HG03460 (cell line): ENCODE measurements at regions not wholly inside any gene's neighbourhood (a gene's known extent, or its start where the extent isn't known, plus 50 kb on each side); places are given as distances from the start of the nearest gene placed in this dataset.

ENCODE experiments used
- ATAC-seq: cut with Tn5 transposase; IDR thresholded peaks from one replicate; pipeline ENCODE4 v1.9.1; 2021; ENCODE audit not compliant: unreplicated experiment

GRCh38 chr2:30046979-30047378 is 99.8 kb upstream of the YPEL5 start:
- ATAC-seq = no peak

- no peak for ATAC-seq
Observed at GRCh38 chr2:30048636-30049175, 98.1 kb upstream of the YPEL5 start.

- ATAC-seq = no peak
Observed at GRCh38 chr2:30055548-30055947, 91.3 kb upstream of the YPEL5 start.

GRCh38 chr2:30060562-30060961 is 86.2 kb upstream of the YPEL5 start:
- no peak for ATAC-seq

GRCh38 chr2:30068067-30068466 is 78.7 kb upstream of the YPEL5 start:
- ATAC-seq = no peak

GRCh38 chr2:30072250-30072842 is 74.5 kb upstream of the YPEL5 start:
- ATAC-seq = no peak

- no peak for ATAC-seq
Observed at GRCh38 chr2:30073523-30073922, 73.3 kb upstream of the YPEL5 start.

- no peak for ATAC-seq
Observed at GRCh38 chr2:30074023-30074422, 72.8 kb upstream of the YPEL5 start.

GRCh38 chr2:30078521-30078920 is 68.3 kb upstream of the YPEL5 start:
- no peak for ATAC-seq

GRCh38 chr2:30084915-30085314 is 61.9 kb upstream of the YPEL5 start:
- ATAC-seq = no peak

GRCh38 chr2:30089171-30089570 is 57.6 kb upstream of the YPEL5 start:
- ATAC-seq = no peak

GRCh38 chr2:30095402-30095801 is 51.4 kb upstream of the YPEL5 start:
- no peak for ATAC-seq

GRCh38 chr2:30096451-30096850 is 50.4 kb upstream of the YPEL5 start:
- no peak for ATAC-seq
